DMS114 treated with DMSO at 0.1 percent for 48 hours (cell line): ENCODE measurements at regions not wholly inside any gene's neighbourhood (a gene's known extent, or its start where the extent isn't known, plus 50 kb on each side); places are given as distances from the start of the nearest gene placed in this dataset.

Experiments
- DNase-seq: peaks from one replicate; lab custom pipeline; 2025; ENCODE audit not compliant: unreplicated experiment; lab: John Stamatoyannopoulos, UW

- DNase-seq: no peak
These were observed 129.7 kb upstream of the EDNRA start for GRCh38 chr4:147351083-147351787.

- DNase-seq: no peak
These were observed 126.7 kb upstream of the EDNRA start for GRCh38 chr4:147354237-147354636.

GRCh38 chr4:147355032-147355656 lies 125.8 kb upstream of the EDNRA start:
- DNase-seq: no peak

- DNase-seq: no peak
These were observed 125.0 kb upstream of the EDNRA start for GRCh38 chr4:147355847-147356246.

GRCh38 chr4:147360301-147360700 lies 120.6 kb upstream of the EDNRA start:
- DNase-seq: no peak

GRCh38 chr4:147361726-147362125 lies 119.2 kb upstream of the EDNRA start:
- DNase-seq: no peak

GRCh38 chr4:147362938-147363337 lies 118.0 kb upstream of the EDNRA start:
- no peak for DNase-seq

- no peak for DNase-seq
These were observed 117.4 kb upstream of the EDNRA start for GRCh38 chr4:147363514-147363913.

- no peak for DNase-seq
These were observed 115.5 kb upstream of the EDNRA start for GRCh38 chr4:147365396-147365795.

GRCh38 chr4:147366164-147366563 lies 114.7 kb upstream of the EDNRA start:
- DNase-seq: no peak

GRCh38 chr4:147367891-147368290 lies 113.0 kb upstream of the EDNRA start:
- DNase-seq: no peak

- DNase-seq: no peak
These were observed 111.9 kb upstream of the EDNRA start for GRCh38 chr4:147368948-147369347.

- no peak for DNase-seq
These were observed 110.4 kb upstream of the EDNRA start for GRCh38 chr4:147370473-147370872.

- DNase-seq: no peak
These were observed 110.0 kb upstream of the EDNRA start for GRCh38 chr4:147370881-147371280.

- no peak for DNase-seq
These were observed 109.2 kb upstream of the EDNRA start for GRCh38 chr4:147371661-147372060.

GRCh38 chr4:147378780-147379179 lies 102.1 kb upstream of the EDNRA start:
- no peak for DNase-seq

GRCh38 chr4:147381749-147382148 lies 99.1 kb upstream of the EDNRA start:
- DNase-seq: no peak

GRCh38 chr4:147388018-147388417 lies 92.9 kb upstream of the EDNRA start:
- DNase-seq: no peak

GRCh38 chr4:147396105-147396504 lies 84.8 kb upstream of the EDNRA start:
- DNase-seq: no peak

- DNase-seq: no peak
These were observed 82.3 kb upstream of the EDNRA start for GRCh38 chr4:147398556-147398955.

- no peak for DNase-seq
These were observed 80.2 kb upstream of the EDNRA start for GRCh38 chr4:147400721-147401120.

- DNase-seq: no peak
These were observed 79.7 kb upstream of the EDNRA start for GRCh38 chr4:147401221-147401620.
